Osteoblast (primary cell): ENCODE measurements at regions not wholly inside any gene's neighbourhood (a gene's known extent, or its start where the extent isn't known, plus 50 kb on each side); places are given as distances from the start of the nearest gene placed in this dataset.

Experiments
- DNase-seq: peaks from one replicate; pipeline ENCODE4 v3.0.0; 2011; ENCODE audit warnings: low spot score, mixed read lengths; ENCODE audit not compliant: insufficient read length; ENCODE audit errors: missing footprints
- H2AFZ ChIP-seq: 2 replicates; pipeline ENCODE4 v1.6.0; 2011; ENCODE audit warnings: mild to moderate bottlenecking, low read length
- H3K27ac ChIP-seq: 2 replicates; pipeline ENCODE4 v1.5.1; 2011; ENCODE audit warnings: mild to moderate bottlenecking, low read depth, low read length, moderate library complexity
- H3K27me3 ChIP-seq: 2 replicates; pipeline ENCODE4 v1.6.0; 2012; ENCODE audit warnings: mild to moderate bottlenecking, control low read depth, inconsistent platforms, low read length, moderate library complexity; ENCODE audit not compliant: insufficient read depth
- H3K36me3 ChIP-seq: 2 replicates; pipeline ENCODE4 v1.5.1; 2011; ENCODE audit warnings: mild to moderate bottlenecking, low read length, control low read depth, moderate library complexity; ENCODE audit not compliant: insufficient read depth
- H3K4me1 ChIP-seq: 2 replicates; pipeline ENCODE4 v1.5.1; 2011; ENCODE audit warnings: mild to moderate bottlenecking, low read length, control low read depth, moderate library complexity; ENCODE audit not compliant: insufficient read depth
- H3K4me2 ChIP-seq: 2 replicates; pipeline ENCODE4 v1.6.0; 2011; ENCODE audit warnings: mild to moderate bottlenecking, low read length; ENCODE audit not compliant: insufficient read depth
- H3K4me3 ChIP-seq: fragments of 200-600 bp; sonication (generic); 3 replicates; pipeline ENCODE4 v1.5.1; 2012; ENCODE audit warnings: mild to moderate bottlenecking, low read length, inconsistent platforms; ENCODE audit not compliant: insufficient read depth
- H3K79me2 ChIP-seq: 2 replicates; pipeline ENCODE4 v1.6.0; 2012; ENCODE audit warnings: mild to moderate bottlenecking, low read length, control low read depth, inconsistent platforms; ENCODE audit not compliant: insufficient read depth
- H3K9me3 ChIP-seq: 2 replicates; pipeline ENCODE4 v1.5.1; 2011; ENCODE audit warnings: low read depth, low read length, control low read depth
- H4K20me1 ChIP-seq: 2 replicates; pipeline ENCODE4 v1.6.0; 2012; ENCODE audit warnings: mild to moderate bottlenecking, low read length, control low read depth; ENCODE audit not compliant: insufficient read depth
- CTCF ChIP-seq: IDR thresholded peaks from 2 replicates; pipeline ENCODE4 v1.5.1; 2011; ENCODE audit warnings: mild to moderate bottlenecking, low read depth, low read length, moderate library complexity; ENCODE audit errors: extremely low read depth

GRCh38 chr18:28692337-28692736 is 515.4 kb upstream of the CDH2 start:
- Histone ChIP-seq H3K9me3 (no peaks in the 10 kb centered on the region), H3K4me3 (no peak overlapping the region), H3K36me3 (no peaks in the 10 kb centered on the region), H3K4me1 (no peaks in the 10 kb centered on the region), H3K4me2 (no peak overlapping the region), H3K27ac (no peak overlapping the region), H4K20me1 (no peaks in the 10 kb centered on the region), H2AFZ (no peak overlapping the region), H3K79me2 (no peaks in the 10 kb centered on the region), H3K27me3 (no peaks in the 10 kb centered on the region)
- no peak for DNase-seq
- TF ChIP-seq CTCF: no peak

DNA sequence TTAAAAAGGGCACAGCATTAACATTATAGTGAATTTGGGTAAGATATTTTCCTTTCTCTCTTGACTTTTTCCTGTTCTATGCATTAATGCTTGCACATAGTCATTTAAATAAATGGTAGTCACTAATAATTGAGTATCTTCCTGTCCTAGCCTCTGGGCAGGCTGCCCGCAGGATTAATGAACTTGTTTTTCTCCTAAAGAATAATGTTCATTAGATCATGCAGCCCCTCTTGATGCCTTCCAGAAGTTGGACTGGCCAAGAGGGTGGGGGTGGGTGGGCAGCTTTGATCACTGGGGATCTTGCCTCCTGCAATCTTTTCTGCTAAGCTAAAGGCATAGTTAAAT is 514.5 kb upstream of the CDH2 start:
- no peak overlapping the region for H2AFZ ChIP-seq

DNA sequence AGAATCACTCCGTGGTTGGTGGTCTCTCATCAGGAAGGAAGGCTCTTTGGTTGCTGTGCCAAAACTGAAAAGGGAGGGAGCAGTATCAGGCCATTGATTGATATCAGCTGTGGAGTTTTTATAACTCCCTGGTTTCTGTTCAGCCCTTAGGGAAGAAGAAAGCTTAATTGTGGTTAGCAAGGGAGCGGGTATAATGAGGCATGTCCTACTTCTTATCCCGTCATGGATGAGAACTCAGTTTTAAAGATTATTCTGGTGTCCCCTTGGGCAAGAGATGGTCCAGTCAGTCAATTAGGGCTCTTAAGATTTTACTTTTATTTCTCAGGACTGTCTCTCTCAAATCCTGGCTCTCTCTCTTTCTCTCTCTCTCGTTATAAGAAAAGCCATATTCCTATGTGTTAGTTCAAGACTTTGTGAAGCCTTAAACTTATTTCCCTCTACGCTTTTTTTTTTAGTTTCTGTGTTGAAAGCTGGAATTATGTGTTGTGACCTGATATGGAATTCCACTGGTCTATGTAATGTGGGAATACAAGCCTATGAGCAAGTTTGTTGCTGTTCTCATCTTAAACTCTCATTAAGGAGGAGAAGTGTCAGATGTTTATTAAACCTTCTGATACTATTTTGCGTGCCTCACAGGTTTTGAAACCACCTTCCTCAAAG is 514.0 kb upstream of the CDH2 start:
- H3K9me3 ChIP-seq: no peaks in the 10 kb centered on the region
- H3K79me2 ChIP-seq: no peaks in the 10 kb centered on the region
- H3K27ac ChIP-seq: no peak overlapping the region
- DNase-seq: no peak
- H2AFZ ChIP-seq: no peak overlapping the region
- H3K27me3 ChIP-seq: no peaks in the 10 kb centered on the region
- no peaks in the 10 kb centered on the region for H4K20me1 ChIP-seq
- no peak overlapping the region for H3K4me3 ChIP-seq
- no peak for TF ChIP-seq CTCF
- no peak overlapping the region for H3K4me2 ChIP-seq
- no peaks in the 10 kb centered on the region for H3K36me3 ChIP-seq
- H3K4me1 ChIP-seq: no peaks in the 10 kb centered on the region

More for the DNA sequence above, 514.5 kb upstream of the CDH2 start:
- Histone ChIP-seq H3K9me3 (no peaks in the 10 kb centered on the region), H3K36me3 (no peaks in the 10 kb centered on the region), H3K27me3 (no peaks in the 10 kb centered on the region), H4K20me1 (no peaks in the 10 kb centered on the region), H3K27ac (no peak overlapping the region), H3K4me2 (no peak overlapping the region), H3K4me1 (no peaks in the 10 kb centered on the region), H3K4me3 (no peak overlapping the region), H3K79me2 (no peaks in the 10 kb centered on the region)
- TF ChIP-seq CTCF: no peak
- no peak for DNase-seq

- Histone ChIP-seq H3K79me2 (no peaks in the 10 kb centered on the region), H2AFZ (no peak overlapping the region)
- TF ChIP-seq CTCF: no peak
Observed at GRCh38 chr18:28690100-28690499, 513.2 kb upstream of the CDH2 start.

More at GRCh38 chr18:28690100-28690499, 513.2 kb upstream of the CDH2 start:
- Histone ChIP-seq H3K4me1 (no peaks in the 10 kb centered on the region), H3K27me3 (no peaks in the 10 kb centered on the region), H4K20me1 (no peaks in the 10 kb centered on the region), H3K4me3 (no peak overlapping the region), H3K27ac (no peak overlapping the region), H3K4me2 (no peak overlapping the region), H3K36me3 (no peaks in the 10 kb centered on the region), H3K9me3 (no peaks in the 10 kb centered on the region)
- no peak for DNase-seq
